IMR-90 (cell line): ENCODE measurements at regions not wholly inside any gene's neighbourhood (a gene's known extent, or its start where the extent isn't known, plus 50 kb on each side); places are given as distances from the start of the nearest gene placed in this dataset.

ENCODE experiments used
- BHLHE40 ChIP-seq: fragments of 150-350 bp; IDR thresholded peaks from 2 replicates; pipeline ENCODE4 v1.6.1; 2016; ENCODE audit warnings: mild to moderate bottlenecking, low read depth, low read length
- CEBPB ChIP-seq: IDR thresholded peaks from 2 replicates; pipeline ENCODE4 v1.6.1; 2012; ENCODE audit warnings: low read depth, low read length, improper control_type of control experiment
- POLR2A ChIP-seq: IDR thresholded peaks from 2 replicates; pipeline ENCODE4 v1.6.1; 2012; ENCODE audit warnings: mild to moderate bottlenecking, low read depth, low read length
- TF ChIP-seq, protein P1 (sequence below): conservative IDR thresholded peaks from 2 replicates; pipeline ENCODE4 v1.5.1; 2012; ENCODE audit warnings: mild to moderate bottlenecking, low read depth, low read length, improper control_type of control experiment

GRCh38 chrX:42276982-42277690 is 353.8 kb upstream of the CASK start:
- TF ChIP-seq BHLHE40 (no peak), POLR2A (no peak), CEBPB (no peak)
- TF ChIP-seq, protein P1, sequence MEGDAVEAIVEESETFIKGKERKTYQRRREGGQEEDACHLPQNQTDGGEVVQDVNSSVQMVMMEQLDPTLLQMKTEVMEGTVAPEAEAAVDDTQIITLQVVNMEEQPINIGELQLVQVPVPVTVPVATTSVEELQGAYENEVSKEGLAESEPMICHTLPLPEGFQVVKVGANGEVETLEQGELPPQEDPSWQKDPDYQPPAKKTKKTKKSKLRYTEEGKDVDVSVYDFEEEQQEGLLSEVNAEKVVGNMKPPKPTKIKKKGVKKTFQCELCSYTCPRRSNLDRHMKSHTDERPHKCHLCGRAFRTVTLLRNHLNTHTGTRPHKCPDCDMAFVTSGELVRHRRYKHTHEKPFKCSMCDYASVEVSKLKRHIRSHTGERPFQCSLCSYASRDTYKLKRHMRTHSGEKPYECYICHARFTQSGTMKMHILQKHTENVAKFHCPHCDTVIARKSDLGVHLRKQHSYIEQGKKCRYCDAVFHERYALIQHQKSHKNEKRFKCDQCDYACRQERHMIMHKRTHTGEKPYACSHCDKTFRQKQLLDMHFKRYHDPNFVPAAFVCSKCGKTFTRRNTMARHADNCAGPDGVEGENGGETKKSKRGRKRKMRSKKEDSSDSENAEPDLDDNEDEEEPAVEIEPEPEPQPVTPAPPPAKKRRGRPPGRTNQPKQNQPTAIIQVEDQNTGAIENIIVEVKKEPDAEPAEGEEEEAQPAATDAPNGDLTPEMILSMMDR, result no peak
